ENCODE measurements at regions not wholly inside any gene's neighbourhood (a gene's known extent, or its start where the extent isn't known, plus 50 kb on each side); places are given as distances from the start of the nearest gene placed in this dataset.
"Not testable (repeated sequence)": the region's sequence is repeated elsewhere in the genome, so short reads cannot be mapped to it uniquely, and the experiment has no call there.

- no peak for DNase-seq (ENCODE audit: low read depth in 2 of 2, low spot score in 1 of 2)
These were observed 762.4 kb downstream of the REEP3 start for GRCh38 chr10:64283621-64284020.

DNA sequence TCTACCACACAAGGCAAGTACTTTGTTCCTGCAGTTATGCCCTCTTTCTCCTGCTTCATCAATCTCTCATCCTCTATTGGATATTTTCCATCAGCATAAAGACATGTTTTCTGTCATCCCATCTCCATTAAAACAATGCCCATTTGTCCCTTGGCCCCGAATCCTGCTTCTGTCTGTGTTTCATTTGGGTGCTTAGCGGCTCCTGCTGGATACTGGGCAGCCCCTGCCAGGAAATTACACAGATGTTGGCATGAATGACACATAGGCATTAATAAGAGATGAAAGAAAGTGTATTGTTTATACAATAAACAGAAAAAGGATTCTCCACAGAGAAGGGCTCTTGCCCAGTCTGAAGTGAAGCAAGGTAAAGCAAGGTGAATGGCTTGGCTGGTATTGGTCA lies 765.3 kb downstream of the REEP3 start:
- no peak for DNase-seq (ENCODE audit: low read depth in 2 of 2, low spot score in 1 of 2)

DNA sequence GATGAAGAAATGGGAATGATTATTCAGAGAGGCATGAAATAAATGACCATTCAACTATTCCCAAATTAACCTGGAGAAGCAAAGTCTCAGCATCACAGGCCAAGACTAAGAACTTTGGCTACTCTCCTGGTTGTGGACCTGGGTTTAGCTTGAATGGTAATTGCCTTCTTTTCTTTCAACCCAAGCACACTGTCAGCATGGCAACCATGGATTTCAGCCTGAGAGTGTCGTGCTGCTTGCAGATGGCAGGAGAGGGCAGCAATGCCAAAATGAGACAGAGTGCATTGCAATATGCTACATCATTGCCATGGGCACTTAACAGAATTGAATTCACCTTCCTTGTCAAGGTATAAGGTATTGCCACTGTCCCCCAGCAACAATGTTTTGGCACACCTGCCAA lies 767.2 kb downstream of the REEP3 start:
- no peak for DNase-seq (ENCODE audit: low read depth in 2 of 2, low spot score in 1 of 2)

GRCh38 chr10:64303566-64303965 lies 782.4 kb downstream of the REEP3 start:
- DNase-seq (ENCODE audit: low read depth in 2 of 2, low spot score in 1 of 2) = no peak

DNA sequence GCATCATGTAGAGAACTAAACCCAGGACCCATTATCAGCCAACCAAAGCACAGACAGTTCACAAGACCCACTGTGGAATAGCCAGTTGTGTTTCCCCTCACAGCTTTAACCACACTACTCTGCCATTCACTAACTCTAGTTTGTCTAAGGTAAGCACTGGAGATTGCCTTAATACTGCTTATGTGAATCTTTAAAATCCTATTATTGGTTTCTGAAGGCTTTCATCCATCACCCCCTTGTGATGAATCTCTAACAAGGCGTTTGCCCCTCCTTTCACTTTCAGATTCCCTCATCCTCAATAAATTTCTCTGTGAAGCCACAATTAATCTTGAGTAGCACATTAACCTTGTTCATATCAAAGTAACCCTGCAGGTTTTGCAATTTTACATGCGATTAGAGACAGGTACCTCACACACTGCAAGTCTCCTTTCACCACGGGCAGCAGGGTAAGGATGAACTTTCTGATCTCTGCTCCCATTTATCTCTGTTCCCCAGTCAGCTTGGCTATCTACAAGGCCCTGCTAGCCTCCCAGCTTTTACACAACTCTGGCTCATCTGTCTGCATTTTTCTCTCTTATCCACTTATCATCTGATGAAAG lies 785.6 kb downstream of the REEP3 start:
- no peak for DNase-seq (ENCODE audit: low read depth in 2 of 2, low spot score in 1 of 2)

DNA sequence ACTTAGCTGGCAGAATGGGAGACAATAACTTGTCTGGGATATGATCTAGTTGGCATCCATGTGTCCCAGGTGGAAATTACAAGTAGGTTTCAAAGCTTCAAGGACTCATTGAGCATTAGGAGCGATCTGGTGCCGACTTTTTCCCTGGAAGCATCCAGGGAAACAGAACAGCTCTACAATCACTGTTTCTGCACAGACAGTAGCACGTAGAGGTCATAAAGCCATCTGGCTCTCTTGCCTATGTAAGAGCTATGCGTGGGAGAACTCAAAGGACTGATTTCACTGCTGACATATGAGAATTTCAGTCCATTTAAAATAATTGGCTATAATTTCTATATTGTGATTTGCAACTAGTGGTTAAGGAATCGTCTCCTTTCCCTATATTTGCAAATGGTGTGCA lies 791.7 kb downstream of the REEP3 start:
- no peak for DNase-seq (ENCODE audit: low read depth in 2 of 2, low spot score in 1 of 2)

GRCh38 chr10:64313967-64314366 lies 792.8 kb downstream of the REEP3 start:
- DNase-seq (ENCODE audit: low read depth in 2 of 2, low spot score in 1 of 2) = no peak

DNA sequence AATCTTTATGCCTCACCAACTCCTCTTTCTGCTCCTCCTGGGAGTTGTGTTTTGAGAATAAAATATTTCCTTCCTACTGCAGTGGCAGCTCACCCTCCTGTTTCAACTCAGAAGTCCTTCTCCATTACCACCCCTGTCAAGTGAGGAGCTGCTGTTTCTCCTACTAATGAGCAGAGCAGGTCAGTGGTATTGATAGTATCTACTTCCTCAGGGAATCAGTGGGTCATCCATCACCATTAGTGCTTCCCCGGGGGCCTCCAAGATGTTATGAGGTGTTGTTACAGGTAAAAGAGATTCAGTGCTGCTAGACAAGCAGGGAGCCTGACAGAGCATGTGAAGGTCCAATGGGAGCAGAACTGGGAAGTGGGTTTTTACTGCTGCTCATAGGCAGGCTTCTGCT lies 795.2 kb downstream of the REEP3 start:
- no peak for DNase-seq (ENCODE audit: low read depth in 2 of 2, low spot score in 1 of 2)

DNA sequence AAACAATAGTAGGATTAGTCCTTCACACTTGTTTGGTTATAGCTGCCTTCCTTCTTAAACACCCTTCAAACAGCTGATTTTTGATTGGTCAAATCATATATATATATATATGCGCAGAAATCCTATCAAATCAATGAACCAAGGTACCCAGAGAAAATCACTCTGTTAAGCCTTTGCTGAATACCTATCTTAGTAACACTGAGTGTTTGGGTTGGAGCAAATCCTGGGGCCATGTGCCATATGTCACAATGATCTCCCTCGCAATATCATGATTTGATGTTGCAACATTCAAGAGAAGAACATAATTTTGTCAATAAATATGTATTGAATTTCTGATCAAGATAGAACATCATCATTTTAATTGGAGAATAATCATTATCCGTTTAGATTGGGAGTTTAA lies 795.6 kb downstream of the REEP3 start:
- no peak for DNase-seq (ENCODE audit: low read depth in 2 of 2, low spot score in 1 of 2)

GRCh38 chr10:64320448-64320847 lies 799.2 kb downstream of the REEP3 start:
- no peak for DNase-seq (ENCODE audit: low read depth in 2 of 2, low spot score in 1 of 2)

GRCh38 chr10:64329510-64329909 lies 808.3 kb downstream of the REEP3 start:
- DNase-seq (ENCODE audit: low read depth in 2 of 2, low spot score in 1 of 2) = no peak

DNA sequence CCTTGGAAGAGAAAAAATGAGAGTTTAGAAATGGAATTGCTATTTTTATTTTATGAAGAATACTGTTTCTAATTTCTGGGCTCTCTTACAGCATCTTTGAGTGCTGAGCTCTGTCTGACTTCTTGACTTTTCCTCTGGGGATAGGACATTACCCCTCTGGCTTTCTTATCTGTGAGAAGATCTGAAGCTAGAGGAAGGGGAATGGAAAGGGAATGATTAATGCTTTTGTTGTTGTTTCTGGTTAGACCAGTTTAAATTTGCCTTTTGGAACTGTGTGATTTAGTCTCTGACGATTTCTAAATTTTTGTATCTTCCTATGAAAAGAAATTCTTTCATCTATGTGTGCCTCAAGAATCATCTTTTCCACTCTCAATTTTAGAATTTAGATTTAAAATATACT lies 811.4 kb downstream of the REEP3 start:
- no peak for DNase-seq (ENCODE audit: low read depth in 2 of 2, low spot score in 1 of 2)

- DNase-seq (ENCODE audit: low read depth in 2 of 2, low spot score in 1 of 2) = no peak
These were observed 812.9 kb downstream of the REEP3 start for GRCh38 chr10:64334084-64334483.

- DNase-seq (ENCODE audit: low read depth in 2 of 2, low spot score in 1 of 2) = no peak
These were observed 823.0 kb downstream of the REEP3 start for GRCh38 chr10:64344211-64344610.

DNA sequence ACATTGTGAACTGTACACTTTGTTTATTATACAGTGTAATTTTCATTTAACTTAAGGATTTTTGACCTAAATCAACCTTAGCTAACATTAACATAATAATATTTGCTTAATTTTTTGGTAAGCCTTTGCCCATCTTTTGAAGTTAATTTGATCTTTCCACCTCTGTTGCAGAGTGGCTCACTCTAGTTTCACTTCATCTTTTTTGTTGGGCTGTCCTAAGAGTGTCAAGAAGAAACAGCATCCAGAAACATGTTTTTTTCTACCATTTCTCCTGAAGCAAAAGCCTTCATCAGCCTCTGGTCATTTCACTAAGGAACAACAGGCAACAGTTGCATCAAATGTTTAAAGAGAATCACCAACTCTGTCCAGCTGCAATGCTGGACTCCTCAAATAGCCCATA lies 824.7 kb downstream of the REEP3 start:
- no peak for DNase-seq (ENCODE audit: low read depth in 2 of 2, low spot score in 1 of 2)

GRCh38 chr10:64346389-64346788 lies 825.2 kb downstream of the REEP3 start:
- DNase-seq (ENCODE audit: low read depth in 2 of 2, low spot score in 1 of 2) = no peak

GRCh38 chr10:64350665-64351064 lies 829.5 kb downstream of the REEP3 start:
- DNase-seq (ENCODE audit: low read depth in 2 of 2, low spot score in 1 of 2) = no peak

DNA sequence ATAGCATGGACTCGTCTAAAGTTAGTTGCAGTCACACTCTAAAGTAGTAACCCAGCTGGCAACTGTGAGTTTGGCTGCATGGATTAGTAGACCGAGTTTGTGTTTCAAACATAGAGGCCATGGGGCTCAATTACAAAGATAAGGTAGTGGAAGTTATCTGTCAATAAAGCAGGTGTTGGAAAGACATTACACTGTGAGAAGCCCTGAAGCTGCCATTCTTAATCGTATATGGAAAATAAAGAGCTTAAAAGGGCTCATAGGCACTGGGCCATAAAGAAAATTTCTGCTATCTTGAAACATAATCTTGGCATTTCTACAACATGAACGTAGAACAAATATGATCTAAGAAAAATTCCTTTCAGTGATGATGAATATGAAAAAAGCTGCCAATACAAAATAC lies 837.7 kb downstream of the REEP3 start:
- no peak for DNase-seq (ENCODE audit: low read depth in 2 of 2, low spot score in 1 of 2)

DNA sequence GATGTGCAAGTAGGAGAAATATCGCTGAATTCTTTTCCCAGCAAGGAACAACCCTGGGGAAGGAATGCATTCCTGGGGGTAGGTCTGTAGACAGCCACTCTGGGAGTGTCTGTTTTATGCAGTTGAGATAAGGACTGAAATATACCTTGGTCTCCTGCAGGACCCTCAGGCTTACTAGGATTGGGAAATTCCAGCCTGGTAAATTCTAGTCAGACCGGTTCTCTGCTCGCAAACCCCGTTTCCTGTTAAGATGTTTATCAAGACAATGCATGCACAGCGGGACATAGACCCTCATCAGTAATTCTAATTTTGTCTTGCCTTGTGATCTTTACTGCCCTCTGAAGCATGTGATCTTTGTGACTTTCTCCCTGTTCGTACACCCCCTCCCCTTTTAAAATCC lies 839.0 kb downstream of the REEP3 start:
- not testable (repeated sequence) for DNase-seq (ENCODE audit: low read depth in 2 of 2, low spot score in 1 of 2)

DNA sequence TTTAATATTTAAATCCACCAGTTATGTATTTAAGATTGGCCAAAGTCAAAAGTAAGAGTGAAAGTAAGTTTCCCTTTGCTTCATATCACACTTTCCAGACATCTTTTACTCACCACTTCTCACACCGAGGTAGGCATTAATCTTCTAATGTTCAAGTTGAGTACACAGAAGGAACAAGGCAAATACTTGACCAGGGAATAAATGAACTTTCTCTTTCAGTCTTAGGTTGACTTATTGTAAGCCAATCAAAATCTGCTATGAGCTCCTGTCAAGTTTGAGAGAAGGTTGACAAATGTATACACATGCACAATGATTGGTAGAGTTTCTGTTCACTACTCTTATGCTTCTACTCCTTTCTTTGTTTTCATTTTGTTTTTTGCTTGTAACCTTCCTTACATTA lies 842.5 kb downstream of the REEP3 start:
- no peak for DNase-seq (ENCODE audit: low read depth in 2 of 2, low spot score in 1 of 2)

DNA sequence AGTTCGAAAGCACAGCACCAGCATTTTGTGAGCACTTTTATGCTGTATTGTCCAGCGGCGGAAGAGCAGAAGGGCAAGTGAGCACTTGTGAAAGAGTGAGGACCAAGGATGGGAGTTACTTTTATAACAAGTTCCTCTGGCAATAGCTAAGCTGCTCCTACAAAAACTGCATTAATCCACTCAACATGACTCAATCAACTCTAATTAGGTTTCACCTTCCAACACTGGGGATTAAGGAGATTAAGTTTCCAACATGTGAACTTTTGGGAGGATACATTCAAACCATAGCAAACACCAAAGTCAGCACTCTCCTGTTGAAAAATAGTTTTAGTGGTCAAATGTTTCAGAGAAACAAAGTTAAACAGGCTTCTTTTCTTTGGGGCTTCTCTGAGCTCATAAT lies 844.5 kb downstream of the REEP3 start:
- DNase-seq (ENCODE audit: low read depth in 2 of 2, low spot score in 1 of 2) = no peak

- no peak for DNase-seq (ENCODE audit: low read depth in 2 of 2, low spot score in 1 of 2)
These were observed 847.1 kb downstream of the REEP3 start for GRCh38 chr10:64368298-64368697.

DNA sequence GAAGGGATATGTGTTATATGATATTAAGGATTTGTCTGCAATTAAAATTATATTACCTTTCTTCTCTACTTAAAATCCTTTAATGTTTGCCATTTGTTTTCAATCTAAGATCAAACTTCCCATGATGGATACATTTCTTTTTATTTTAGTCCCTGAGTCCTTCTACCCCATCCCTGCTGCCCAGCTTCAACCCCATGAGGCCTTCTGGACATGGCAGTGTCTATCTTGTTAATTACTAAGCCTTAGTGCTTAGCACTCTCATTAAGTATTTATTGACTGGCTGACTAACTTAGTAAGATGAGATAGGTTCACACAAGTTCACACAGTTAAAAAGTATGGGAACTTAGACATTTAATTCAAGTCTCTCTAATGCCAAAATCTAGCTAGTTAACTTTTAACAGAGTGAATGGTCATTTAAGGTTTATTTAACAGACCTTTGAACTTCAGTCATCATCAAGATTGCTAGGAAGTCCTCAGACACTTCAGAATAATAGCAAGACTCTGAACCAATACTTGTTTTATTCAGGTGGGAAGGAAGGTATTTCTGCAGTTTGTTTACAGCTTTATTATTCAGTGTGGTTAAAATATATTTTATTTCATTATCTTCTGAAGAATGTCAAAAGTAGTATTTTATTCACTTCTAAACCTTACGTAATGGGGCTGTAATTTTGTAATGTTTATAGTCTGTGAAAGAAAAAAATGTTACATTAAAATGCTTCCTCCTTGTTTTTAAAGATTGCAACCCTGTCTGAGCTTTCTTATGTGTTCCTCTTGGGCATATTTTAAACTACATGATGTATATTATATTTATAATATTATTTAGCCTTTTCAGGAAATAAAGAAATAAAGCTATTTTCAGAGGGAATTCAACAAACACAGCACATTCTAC lies 848.9 kb downstream of the REEP3 start:
- no peak for DNase-seq (ENCODE audit: low read depth in 2 of 2, low spot score in 1 of 2)

All from stimulated activated CD8-positive, alpha-beta memory T cell treated with anti-CD3 and anti-CD28 coated beads, Interleukin-4, amount 100 ng/mL, for 1 hour (primary cell).